ENCODE measurements at regions not wholly inside any gene's neighbourhood (a gene's known extent, or its start where the extent isn't known, plus 50 kb on each side); places are given as distances from the start of the nearest gene placed in this dataset.
"Not testable (repeated sequence)": the region's sequence is repeated elsewhere in the genome, so short reads cannot be mapped to it uniquely, and the experiment has no call there.

DNA sequence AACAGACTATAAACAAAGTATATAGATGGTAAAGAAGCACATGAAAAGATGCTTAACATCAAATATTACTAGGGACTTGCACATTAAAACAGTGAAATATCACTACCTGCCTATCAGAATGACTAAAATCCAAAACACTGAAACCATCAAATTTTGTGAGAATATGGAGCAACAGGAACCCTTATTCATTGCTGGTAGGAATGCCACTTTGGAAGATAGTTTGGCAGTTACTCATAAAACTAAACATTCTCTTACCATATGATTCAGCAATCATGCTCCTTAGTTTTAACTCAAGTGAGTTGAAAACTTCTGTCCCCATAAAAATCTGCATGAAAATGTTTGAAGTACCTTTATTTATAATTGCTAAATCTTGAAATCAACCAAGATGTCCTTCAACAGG lies 297.6 kb downstream of the DAD1 start:
- no peak overlapping the region for H3K4me3 ChIP-seq
- no peak overlapping the region for H3K27ac ChIP-seq

DNA sequence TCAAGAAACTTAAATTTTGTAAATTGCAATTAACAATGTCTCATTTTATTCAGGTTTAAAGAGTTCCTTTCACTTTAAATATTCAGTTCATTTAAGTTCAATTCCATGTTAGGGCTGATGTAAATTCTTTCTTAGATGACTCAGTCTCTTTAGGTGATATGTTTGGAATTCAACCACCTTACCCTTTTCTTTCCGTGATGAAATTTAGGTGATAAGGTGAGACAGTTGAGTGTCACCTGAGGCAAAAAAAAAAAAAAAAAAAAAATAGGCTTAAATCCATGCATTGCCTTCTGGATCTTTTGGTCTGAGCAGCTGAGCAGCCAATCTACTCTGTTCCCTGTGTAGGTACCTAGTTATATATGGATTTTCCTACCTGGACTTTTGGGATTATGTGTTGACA lies 299.5 kb downstream of the DAD1 start:
- Histone ChIP-seq H3K27ac (no peak overlapping the region), H3K4me3 (no peak overlapping the region)

DNA sequence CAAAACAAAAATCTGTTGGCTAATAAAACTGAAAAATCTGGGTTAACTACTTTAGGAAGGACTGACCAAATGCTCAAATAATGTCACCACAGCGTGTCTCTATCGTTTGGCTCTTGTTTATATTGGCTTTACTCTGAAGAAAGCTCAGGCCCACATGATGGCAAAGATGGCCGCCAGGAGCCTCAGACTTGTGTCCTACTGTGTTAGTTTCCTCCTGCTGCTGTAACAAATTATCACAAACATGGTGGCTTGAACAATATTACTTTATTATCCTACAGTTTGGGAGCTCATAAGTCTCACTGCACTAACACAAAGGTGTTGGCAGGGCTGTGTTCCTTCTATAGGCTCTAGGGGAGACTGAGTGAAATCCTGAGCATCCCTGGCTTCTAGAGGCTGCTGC lies 303.0 kb downstream of the DAD1 start:
- no peak overlapping the region for H3K4me3 ChIP-seq
- H3K27ac ChIP-seq: no peak overlapping the region

DNA sequence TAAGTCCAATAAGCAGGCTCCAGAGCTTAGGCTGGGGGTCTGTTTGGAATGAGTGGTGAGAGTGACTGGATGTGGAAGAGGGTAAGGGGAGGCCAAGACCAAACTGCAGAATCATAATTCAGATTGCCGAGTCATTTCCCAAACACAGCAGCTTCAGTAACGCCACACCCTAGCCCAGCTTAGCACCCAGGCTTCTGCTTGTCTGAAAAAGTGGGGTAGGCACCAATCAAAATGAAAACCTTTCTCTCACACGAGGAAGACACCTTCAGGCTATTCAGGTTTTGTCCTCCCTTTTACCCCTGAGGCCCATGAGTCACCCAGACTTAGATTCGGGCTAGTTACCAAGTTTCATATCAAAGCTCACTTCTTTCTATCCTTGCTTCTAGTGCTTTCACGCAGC lies 306.1 kb downstream of the DAD1 start:
- no peak overlapping the region for H3K4me3 ChIP-seq
- no peak overlapping the region for H3K27ac ChIP-seq

DNA sequence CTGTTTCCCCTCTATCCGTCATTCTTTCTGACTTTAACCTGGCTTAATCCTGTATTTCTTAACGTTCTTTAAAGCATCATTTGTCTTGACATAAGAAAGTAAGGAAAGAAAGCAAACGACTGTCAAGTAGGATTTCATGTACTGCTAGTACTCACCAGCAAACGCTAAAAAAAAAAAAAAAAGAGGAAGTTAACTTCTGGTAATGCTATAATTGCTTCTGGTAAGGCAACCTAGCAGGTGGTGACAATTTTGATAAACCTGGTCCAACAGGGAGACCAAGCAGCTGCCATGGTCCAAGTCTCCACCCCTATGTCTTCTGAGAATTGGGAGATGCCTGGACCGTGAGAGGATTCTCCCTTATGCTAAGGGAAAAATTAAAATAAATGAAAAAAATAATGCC lies 306.6 kb downstream of the DAD1 start:
- no peak overlapping the region for H3K4me3 ChIP-seq
- no peak overlapping the region for H3K27ac ChIP-seq

DNA sequence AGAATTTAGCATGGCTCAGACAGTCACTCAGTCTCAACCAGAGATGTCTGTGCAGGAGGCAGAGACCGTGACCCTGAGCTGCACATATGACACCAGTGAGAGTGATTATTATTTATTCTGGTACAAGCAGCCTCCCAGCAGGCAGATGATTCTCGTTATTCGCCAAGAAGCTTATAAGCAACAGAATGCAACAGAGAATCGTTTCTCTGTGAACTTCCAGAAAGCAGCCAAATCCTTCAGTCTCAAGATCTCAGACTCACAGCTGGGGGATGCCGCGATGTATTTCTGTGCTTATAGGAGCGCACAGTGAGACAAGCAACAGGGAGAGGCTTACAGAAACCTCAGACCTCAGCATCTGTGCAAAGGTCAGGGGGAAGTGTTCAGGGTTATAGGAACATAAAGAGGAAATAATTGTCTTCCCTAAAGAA lies 307.6 kb downstream of the DAD1 start:
- H3K4me3 ChIP-seq, H3K27ac ChIP-seq: not testable (repeated sequence)

DNA sequence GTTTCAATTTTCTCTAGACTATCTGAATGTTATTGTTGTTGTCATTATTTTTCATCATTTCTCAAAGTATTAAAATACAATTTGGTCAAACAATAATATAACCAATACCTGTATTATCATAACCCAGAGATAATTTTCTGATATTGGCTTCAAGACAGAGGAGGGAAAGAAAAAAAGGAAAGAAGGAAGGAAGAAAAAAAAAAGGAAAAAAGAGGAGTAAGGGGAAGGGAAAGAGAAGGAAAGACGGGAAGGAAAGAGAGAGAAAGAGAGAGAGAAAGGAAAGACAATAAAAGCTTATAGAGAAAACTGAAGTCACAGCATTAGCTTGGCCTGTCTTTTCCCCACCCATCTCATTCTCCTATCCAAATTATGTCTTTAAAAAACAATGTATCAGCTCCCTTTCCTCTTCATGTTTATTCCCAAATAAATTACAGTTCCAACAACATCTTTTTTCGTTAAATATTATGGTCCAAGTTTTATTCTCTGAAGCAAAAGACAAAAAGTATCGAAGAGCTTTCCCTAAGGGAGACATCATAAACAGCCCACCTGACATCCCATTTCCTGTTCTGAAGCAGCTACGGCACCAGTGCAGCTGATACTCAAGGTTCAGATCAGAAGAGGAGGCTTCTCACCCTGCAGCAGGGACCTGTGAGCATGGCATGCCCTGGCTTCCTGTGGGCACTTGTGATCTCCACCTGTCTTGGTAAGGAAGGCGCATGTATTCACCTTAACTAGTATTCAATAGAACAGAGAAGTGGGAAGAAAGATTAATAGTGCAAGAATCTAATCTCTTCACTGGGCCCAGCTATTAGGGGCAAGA lies 308.3 kb downstream of the DAD1 start:
- Histone ChIP-seq H3K27ac (no peak overlapping the region), H3K4me3 (no peak overlapping the region)

DNA sequence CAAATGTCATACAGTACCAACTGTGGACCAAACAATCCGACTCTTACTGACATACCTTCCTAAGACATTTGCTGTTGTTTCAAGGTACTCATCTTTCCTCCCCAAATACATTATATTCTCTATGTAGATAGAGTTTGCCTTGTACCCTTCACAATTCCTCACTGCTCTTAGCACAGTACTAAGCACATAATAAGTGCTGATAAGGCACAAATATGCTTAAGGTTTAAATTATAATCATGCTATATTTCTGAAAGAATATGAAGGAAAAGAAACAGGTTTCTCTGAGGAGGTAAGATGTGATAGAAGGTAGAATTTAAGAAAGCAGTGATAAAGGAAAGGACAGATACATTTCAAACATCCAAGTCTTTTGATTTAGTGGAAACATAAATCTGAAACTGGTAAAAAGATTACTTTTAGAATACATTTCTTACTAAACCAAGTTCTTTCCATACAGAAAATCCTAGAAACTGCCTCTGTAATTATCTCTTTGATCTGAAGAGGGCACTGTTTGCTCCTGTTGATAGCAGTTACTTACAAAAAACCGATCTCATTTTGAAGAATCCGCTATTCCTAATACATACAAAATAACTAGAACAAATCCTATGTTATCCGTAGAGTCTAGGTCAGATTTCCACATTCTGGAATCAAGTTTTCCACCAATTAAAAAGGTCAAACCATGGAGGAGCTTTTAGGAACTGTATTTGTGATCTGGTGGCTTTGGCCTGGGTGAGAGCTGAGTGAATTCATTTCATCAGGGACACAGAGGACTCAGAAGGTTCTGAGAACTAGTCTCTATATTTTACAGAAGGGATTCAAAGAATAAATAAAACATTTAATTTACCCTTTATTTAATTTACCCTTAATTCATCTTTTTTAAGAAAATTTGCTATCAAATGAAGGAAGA lies 311.9 kb downstream of the DAD1 start:
- Histone ChIP-seq H3K27ac (no peak overlapping the region), H3K4me3 (no peak overlapping the region)

DNA sequence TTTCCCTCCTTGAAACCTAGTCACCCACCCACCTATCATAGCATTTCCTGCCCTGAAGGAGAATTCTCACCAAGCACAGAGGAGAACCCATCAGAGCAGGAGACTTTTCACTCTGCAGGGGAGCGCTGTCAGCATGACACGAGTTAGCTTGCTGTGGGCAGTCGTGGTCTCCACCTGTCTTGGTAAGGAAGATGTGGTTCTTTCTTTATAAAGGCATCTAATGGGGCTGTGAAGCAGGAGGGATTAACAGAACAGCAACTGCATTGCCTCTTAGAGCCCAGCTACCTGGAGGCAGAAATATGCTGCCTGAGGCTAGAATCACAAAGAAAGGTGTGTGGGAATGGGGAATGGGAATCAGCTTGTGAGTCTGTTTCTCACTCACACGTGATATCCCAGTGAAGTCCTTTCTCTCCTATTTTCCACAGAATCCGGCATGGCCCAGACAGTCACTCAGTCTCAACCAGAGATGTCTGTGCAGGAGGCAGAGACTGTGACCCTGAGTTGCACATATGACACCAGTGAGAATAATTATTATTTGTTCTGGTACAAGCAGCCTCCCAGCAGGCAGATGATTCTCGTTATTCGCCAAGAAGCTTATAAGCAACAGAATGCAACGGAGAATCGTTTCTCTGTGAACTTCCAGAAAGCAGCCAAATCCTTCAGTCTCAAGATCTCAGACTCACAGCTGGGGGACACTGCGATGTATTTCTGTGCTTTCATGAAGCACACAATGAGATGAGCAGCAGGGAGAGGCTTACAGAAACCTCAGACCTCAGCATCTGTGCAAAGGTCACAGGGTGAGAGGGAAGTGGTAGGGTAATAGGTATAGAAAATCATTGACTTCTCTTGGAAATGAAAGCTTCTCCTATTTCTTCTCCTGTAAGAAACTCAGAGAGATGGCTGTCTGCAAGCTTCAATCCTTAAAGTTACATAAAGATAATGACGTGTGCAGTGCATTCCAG lies 316.9 kb downstream of the DAD1 start:
- Histone ChIP-seq H3K27ac (no peak overlapping the region), H3K4me3 (no peak overlapping the region)

DNA sequence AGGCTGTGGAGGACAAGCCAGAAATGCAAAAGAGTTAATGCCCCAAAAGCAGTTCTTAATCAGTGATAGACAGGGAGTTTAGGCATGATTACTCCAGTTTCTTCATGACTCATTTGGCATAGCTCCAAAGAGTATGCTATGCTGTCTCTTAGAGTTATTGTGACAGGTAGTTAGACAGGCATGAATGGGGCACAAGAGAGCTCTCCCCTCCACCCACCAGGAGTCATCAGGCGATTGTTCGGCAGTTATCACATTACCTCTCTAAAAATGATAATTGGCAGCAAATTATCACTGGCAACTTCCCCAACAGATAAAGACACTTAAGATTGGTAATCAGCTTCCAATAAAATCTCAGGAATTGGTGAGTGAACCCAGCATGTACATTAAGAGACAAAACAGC lies 320.1 kb downstream of the DAD1 start:
- no peak overlapping the region for H3K4me3 ChIP-seq

DNA sequence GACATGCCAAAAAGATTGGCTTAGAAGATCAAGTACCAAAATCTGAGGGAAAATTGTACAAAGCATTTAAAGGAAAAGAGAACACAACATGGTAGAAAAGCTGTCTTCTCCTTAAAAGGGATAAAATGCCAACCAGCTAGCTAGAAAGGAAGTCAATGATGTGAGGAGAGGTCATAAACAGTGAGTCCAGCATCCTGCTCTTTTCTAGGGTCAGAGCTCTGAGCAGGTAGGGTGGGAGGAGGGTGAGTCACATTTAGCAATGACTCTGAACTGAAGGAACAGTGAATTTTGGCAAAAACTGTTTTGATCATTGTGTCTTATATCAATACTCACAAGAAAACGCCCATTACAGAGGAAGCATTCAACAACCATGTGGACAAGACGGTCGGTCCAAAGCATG lies 322.3 kb downstream of the DAD1 start:
- Histone ChIP-seq H3K4me3 (no peak overlapping the region), H3K27ac (no peak overlapping the region)

More for the DNA sequence above, 320.1 kb downstream of the DAD1 start:
- H3K27ac ChIP-seq: no peak overlapping the region

DNA sequence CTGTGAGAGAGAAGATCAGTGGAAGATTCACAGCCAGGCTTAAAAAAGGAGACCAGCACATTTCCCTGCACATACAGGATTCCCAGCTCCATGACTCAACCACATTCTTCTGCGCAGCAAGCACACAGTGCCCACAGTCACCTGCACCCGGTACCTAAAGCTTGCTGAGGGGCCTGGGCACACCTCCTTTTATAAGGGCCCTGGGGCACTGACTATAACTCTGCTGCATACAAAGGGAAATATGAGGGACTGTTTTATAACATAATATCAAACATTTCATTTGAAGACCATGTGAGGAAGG lies 322.9 kb downstream of the DAD1 start:
- no peak overlapping the region for H3K4me3 ChIP-seq
- no peak overlapping the region for H3K27ac ChIP-seq

DNA sequence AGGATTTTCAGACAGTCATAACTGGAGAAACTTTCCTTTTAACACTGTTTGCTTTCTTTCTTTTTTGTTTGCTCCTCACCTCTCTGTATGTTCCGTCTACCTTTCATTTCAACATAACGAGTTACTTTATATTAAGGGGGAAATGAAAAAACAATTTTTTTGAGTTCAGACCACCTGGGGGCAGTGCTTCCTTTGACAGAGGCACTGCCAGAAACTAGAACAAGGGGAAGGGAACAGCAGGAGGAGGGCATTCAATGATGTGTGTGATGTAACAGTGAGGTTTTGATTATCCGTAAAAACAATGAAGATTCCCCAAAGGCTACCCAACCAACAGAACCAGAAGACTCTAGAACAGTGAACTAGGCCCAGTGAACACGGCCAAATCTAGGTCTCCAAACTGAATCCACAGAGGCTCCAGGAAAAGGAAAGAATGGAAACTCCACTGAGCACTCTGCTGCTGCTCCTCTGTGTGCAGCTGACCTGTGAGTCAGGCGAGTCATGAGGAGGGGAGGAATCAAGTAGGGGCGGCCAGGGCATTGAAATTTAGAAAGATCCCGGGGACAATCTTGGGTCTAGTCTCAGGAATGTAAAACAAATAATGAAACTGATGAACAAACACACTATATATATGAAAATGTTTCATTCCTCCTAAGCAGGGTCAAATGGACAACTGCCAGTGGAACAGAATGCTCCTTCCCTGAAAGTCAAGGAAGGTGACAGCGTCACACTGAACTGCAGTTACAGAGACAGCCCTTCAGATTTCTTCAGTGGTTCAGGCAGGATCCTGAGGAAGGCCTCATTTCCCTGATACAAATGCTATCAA lies 323.5 kb downstream of the DAD1 start:
- no peak overlapping the region for H3K4me3 ChIP-seq
- H3K27ac ChIP-seq: no peak overlapping the region

DNA sequence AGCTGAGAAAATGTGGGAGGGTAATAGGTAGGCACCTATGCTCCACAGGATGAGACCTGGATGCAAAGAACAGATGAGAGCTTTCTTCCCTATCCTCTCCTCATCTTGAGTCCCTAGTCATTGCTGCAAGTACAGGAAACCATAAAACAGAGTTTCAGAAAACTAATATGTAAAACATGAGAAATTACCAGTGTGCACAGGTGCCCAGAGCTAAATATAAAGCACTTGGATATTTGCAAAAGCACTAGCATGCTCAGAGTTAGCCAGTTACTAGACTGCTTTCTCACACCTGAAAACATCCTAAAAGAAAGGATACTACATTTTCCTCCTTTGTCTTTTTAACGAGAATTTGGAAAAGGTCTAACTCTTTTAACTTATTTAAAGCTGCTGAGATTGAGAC lies 324.3 kb downstream of the DAD1 start:
- Histone ChIP-seq H3K4me3 (no peak overlapping the region), H3K27ac (no peak overlapping the region)

DNA sequence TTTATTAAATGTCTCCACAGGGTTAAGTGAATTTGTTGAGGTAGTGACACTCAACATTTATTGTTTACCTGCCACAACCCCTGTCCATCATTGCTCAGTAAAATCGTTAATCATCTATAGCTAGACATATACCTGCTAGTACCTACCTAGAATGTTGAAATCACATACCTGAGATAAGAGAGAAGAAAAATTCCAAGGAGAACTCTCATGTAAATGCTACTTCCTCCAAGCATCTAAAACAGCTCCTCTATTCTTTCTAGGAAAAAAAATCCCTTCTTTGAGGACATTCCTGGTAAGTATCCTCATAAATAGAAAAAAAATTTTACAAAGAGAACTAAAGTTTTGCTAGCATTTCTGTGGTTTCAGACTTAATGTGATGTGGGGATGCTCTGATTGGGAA lies 325.1 kb downstream of the DAD1 start:
- Histone ChIP-seq H3K27ac (no peak overlapping the region), H3K4me3 (no peak overlapping the region)

DNA sequence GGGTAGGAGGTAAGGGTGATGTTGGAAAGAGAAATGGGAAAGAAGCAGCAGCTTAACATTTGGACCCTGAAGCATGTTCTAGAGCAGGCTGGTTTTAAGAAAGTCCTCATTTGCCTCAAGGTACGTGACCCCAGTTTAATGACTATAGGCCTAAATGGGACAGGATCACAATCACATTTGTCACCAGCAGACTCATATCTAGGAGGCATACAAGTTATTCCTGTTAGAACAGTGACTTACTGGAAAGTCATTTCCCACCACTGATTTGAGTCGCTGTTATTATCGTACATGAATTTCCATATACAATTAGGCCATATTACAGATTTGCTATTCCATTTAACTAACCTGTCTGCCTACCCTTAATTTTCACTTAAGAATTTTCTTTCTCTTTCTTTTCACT lies 326.1 kb downstream of the DAD1 start:
- no peak overlapping the region for H3K4me3 ChIP-seq
- H3K27ac ChIP-seq: no peak overlapping the region

DNA sequence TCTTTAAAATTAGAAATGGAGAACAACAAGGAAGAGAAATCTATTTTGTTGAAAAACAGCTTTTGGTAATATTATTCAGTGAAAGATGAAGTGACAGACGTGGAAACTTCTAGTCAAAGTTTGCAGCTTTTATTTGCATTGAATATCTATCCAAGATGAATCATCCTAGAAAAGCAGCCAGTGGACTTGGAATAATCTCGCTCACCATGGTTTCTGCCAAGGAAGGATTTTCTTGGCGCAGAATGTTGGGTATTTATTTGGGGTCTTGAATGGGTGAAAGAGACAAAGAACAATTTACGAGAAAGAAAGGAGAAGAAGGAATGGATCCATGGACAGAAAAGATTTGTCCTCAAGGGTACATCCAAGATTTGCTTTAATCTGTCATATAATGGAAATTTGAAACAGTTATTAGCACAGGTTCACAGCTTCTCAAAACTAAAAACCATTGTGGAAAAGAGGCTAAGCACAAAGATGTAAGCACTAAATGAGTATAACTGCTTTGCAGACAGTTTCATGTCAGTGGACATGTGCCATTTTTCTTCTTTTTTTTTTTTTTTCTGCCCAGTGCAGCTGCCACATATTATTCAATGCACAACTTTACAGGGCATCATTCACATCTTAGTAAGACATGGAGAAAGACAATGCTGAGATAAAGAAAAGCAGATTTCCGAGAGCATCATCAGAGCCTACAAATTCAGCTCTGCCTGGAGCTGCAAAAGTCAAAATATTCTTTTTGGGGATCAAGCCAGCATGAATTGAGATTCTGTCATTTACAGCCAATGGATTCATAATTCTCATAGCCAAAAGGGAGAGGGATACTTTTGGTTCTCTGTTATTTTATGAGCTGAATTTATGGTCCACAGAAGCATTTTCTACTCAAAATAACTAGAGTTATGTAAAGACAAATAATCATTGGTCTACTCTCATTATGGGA lies 333.7 kb downstream of the DAD1 start:
- Histone ChIP-seq H3K27ac (no peak overlapping the region), H3K4me3 (no peak overlapping the region)

DNA sequence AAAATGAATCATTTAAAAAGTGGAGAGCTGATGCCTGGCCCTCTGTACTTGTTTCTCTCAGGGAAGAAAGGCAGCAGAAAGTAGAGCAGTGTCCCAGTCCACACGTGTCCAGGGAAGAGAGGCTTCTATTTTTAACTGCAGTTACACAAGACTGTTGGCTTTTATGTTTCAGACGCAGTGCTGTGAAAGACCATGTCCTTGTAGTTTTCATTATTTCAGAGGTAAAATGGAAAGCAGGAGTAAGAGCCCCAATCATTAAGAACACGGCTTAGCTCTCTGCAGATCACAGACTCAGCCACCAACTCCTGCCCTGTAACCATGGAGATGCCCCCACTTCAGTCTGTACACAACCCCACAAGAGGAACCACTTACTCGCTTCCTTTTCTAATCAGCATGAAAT lies 336.3 kb downstream of the DAD1 start:
- H3K4me3 ChIP-seq: no peak overlapping the region
- no peak overlapping the region for H3K27ac ChIP-seq
